Ramos (cell line): ENCODE measurements at regions not wholly inside any gene's neighbourhood (a gene's known extent, or its start where the extent isn't known, plus 50 kb on each side); places are given as distances from the start of the nearest gene placed in this dataset.

ENCODE experiments used
- in situ Hi-C: fragments of 300-500 bp; cut with MboI; formaldehyde crosslinking; loops from one replicate; pipeline ENCODE4 v1.14.3; 2022; ENCODE audit warnings: low sequenced_read_pairs; ENCODE audit not compliant: unreplicated experiment

DNA sequence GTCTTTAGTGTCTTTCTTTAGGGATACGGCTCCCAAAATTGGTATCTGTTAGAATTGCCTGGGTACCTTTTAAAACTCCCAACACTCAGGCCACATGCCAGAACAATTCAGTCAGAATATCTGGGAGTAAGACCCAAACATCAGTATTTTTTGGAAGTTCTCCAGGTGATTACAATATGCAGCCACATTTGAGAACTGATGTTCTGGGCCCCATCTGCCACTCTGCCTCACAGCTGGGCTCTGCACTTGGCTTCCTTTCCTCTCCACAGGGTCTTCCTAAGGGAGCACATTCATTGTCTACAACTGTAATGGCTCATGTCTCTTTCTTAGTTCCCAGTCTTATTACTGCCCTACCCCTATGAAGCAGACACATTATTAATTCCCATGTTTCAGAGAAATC is 394.5 kb downstream of the MFSD1 start:
- in situ Hi-C loops, result no loop called here

DNA sequence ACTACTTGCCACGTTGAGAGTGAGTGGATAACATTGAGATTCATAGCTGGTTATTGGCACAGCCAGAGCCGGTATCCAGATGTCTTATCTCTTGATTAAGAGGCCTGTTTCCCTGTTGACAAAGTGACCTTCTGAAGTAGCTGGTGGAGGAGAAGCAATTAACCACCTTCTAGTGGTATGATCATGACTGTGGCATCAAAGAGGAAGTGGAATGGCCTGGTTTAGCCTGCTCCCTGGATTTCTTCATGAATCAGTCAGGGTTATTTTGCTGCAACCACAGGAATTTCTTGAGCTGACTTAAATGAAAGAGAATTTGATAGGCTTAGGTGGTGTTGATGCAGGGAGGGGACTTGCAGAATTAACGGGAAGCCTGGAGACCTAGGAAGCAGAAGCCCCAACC is 398.3 kb downstream of the MFSD1 start:
- in situ Hi-C loops, result no loop called here

DNA sequence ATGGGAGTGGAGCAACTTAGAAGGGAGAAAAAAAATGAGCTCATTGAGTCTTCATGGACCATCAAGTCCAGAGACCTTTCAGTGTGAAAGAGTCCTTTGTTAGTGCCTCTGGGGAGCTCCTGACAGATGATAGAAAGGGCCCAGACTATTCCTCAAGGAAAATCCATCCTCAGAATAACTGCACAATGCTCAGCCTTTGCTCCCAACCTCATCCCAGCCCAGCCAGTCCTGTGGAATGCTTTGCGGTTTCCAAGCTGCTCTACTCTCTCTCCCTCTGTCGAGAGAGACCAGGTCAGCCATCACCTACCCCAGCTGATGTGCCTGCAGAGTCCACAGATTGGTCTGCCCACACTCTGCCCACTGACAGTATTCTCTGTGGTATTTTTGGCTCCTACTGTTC is 406.2 kb downstream of the MFSD1 start:
- in situ Hi-C loops, result no loop called here

DNA sequence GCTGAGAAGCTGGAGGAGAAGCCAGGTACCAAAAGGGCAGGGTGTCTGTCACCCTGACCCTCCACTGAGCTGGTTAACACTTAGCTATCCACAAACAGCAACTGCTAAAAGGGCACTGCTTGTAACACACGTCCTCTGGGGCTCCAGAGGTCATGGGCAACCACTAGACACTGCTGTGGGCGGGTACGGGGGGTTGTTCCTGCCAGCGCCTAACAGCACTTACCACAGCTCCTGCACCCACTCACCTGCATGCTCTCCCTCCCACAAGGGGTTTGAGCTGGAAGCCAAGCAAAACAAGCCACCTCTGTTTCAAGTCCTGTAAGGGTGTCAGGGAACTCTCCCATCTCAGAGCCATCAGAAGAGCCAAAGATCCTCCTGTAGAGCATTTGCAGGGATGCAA is 407.6 kb downstream of the MFSD1 start:
- in situ Hi-C loops, result no loop called here

DNA sequence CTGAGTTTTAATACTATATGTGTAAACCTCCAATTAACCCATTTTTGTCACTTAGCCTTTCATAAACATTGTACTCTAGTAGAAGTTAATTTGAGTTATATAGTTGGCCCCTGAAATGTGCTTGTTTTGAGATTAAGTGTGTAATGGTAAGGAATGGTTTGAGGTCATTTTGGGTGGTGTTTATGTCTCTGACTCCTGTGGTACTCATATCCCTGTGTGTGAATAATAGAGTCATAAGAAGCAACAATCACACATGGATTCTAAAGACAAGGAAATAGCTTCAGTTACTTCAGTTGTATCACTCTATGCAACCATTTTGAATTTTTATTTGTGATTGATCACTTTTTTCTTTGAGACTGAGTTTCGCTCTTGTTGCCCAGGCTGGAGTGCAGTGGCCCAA is 408.5 kb downstream of the MFSD1 start:
- in situ Hi-C loops, result no loop called here

DNA sequence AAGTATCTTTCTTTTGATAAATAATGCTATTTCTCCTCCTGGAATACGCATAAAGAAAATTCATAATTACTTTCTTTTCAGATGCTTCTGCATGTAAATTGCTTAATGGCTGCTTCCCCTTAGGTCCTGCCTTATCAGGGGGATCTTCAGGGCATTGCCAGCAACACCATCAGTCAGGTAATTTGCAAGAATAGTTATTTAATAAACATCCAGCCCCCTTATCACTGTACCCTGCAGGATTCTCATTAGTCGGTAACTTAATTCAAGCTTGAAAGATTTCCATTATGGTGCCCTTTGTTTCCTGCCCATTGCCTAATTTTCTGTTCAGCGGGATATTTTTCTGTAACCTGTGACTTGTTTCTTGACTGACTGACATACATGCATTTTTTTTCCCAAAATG is 414.5 kb downstream of the MFSD1 start:
- in situ Hi-C loops, result no loop called here

DNA sequence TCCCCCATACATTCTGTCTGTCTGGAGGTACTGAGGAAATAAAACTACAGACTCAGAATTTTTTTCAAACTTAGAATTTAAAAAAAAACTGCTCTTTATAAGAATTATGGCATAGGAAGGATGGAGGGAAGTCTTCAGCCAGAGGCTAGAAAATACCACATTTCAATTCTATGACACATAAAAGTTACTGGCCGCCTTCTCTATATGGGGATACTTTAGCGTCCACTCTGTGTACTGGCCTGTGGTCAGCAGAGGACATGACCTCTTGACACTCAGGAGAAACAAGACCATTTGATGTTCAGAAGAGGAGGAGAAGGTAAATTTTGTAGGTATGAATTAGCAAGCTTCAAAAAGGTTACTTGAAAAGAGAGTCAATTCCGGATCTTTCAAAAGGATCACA is 417.4 kb downstream of the MFSD1 start:
- in situ Hi-C loops, result no loop called here

DNA sequence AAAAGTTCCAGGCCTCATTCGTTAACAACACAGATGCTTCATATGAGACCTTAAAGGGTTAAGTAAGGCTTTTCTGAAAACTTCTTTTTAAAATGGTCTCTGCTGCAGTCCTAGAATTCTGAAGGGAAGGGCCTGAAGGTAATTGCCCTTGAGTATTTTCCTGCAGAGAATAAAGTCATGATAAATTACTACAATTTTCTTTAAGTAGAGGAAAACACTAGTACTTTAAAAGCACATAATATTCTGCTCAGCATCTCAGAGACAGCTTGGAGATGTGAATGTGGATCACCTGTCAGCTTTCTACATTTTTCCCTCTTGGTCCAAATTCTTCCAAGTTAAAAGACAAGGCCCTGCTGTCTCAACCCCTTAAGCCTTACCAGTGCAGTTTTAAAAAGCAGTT is 419.5 kb downstream of the MFSD1 start:
- in situ Hi-C loops, result no loop called here

DNA sequence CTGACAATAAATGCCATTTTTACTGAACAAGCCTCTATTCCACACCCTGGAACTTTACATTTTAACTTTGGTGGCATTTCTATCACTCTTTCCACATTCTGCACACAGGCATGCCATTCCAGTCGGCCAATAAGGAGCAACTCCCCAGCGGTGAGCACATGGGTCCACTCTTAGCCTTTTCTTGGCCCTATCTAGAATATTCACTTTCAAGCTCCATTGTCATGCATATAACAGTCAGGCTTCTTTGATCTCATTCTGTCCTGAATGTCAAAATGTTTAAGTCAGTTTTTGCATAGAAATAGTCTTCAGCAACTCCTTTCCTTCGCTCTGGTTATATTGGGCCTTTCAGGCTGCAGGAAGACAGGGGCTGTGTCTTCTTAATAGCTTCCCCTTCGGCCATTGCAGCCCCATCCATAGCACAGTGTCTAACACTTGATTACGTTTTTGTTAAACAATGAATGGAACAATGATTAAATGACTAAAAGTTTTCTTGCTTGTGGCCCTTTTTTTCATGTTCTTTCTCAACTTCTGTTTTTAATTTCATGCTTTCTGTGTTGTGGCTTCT is 427.3 kb downstream of the MFSD1 start:
- in situ Hi-C loops, result no loop called here

DNA sequence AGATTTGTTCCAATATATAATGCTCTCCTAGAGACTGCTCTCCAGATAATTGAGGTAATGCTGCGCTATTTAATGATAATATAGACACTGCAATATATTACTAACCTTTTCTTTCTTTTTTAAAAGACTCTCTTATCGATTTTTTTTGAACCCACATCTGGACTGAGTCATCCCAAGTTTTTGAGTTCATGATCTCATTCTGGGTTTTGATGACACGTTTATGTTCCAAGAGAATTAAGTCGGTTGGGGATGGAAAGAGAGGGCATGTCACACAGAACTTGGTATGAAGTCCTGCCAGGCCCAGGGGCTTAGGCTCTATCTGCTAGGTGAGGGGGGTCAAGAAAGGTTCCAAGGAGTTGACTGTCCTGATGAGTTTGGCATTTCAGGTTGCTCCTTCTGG is 431.1 kb downstream of the MFSD1 start:
- in situ Hi-C loops, result no loop called here

DNA sequence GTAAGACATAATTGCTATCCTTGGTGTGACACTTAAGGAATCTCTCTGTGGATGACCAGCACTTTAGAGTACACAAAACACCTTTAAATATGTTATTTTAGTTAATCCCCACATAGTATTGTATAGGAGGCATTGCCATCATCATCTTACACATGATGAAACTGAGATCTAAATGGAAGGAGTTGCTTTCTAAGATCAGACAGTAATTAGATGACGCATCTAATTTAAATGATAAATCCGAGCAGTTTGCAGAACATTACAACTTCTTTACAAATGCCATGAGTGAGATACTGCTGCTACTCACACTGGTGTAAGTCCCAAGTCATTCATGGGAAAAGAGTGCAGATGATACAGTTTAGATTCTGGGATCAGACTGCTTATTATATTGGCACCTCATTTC is 431.9 kb downstream of the MFSD1 start:
- in situ Hi-C loops, result no loop called here

DNA sequence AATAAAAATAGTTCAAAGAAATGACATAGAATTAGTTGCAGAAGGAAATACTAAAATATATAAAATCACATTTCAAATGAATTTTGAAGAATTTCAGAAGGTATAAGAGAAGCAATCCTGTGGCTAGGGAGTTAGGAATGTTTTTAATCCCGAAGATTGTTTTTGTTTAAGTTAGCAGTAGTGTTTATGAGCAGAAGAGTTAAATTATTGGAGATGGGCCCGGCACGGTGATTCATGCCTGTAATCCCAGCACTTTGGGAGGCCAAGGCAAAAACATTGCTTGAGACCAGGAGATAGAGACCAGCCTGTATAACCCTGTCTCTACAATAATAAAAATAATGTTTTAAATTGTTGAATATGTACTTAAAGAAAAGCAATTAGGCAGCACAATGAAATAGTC is 432.5 kb downstream of the MFSD1 start:
- in situ Hi-C loops, result no loop called here

DNA sequence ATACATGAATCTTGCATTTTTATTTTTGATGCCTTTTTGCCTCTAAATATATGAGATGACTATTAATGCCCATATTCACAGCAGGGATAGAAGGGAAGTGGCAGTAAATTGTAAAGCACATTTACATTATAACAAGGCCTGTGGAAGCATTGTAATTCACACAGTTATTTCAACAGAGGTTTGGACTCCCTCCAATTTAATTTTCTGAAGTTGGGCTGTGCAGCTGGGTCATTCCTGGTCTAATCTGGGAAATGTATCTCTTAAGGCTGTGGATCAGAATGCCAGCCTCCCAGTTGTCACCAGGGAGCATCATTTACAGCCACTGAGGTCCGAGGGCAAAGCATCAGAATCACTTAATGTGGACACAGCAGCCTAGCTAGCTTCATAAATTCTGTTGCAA is 434.5 kb downstream of the MFSD1 start:
- in situ Hi-C loops, result no loop called here

DNA sequence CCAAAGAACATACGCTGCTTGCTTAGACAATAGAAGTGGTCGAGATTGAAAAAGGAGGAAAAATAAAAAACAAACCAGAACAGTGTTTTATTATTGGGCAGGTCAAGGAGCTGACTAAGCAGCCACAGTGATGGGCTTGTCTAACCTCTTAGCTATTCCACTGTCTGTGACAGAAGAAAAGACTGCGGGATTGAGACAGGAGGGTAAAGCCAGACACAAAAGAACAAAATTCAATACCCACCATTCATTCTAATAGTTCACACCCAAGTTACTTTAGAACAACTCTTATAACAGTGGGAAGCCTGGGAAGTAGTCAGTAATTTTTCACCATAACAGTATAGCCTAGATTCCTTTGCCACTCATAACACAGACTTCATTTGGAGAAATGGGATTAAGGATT is 435.4 kb downstream of the MFSD1 start:
- in situ Hi-C loops, result no loop called here

DNA sequence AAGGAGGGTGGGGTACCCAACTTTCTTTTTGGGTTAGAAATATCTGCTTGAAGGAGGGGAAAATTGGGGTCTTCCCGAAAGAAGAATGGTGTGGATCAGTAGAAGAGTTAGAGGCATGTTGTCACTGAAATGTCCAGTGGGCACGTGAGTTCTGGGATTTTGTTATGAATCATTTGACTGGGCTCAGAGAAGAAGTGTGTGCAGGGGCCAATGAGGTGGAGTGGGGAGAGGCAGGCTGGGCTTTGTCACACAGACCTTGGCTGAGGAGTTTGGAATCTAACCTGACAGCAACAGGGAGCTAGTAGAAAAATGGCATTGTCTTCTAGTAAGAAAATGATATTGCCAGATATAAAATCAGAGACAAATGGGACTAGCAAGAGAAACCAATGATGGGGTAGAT is 436.8 kb downstream of the MFSD1 start:
- in situ Hi-C loops, result no loop called here

DNA sequence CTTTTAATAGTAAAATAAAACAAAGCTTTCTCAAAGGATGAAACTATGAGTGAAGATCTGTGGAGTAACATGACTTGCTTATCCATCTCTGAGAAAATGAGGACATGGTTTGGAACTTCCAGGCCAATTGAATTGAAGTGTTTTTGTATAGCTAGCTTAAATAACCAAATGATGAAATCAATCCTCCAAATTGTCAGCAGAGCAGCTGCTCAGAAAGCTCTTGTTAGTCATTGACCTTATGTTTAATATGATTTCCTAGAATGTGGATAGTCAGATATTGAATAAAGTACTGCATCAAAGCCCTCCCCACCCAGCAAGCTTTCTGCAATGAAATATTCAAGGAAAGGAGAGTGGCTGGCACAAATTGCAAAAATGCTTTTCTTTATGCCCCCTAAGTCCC is 437.2 kb downstream of the MFSD1 start:
- in situ Hi-C loops, result no loop called here

DNA sequence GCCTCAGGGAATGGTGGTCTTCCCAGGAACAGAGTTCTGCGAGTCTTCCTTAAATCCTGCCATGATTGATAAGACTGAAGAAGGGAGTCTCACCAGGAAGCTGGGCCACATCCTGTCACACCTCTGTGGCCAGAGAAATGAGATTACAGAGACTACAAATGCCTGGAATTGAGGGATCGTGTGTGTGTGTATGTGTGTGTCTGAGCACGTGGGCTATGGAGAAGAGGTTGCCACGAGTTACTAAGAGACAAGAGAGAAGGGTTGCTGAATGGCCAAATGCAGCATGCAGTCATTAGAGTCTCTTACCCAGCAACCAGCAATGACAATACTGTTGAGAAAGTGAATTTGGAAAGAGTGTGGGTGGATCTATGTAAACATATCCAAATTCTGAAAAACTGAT is 443.1 kb downstream of the MFSD1 start:
- in situ Hi-C loops, result no loop called here

DNA sequence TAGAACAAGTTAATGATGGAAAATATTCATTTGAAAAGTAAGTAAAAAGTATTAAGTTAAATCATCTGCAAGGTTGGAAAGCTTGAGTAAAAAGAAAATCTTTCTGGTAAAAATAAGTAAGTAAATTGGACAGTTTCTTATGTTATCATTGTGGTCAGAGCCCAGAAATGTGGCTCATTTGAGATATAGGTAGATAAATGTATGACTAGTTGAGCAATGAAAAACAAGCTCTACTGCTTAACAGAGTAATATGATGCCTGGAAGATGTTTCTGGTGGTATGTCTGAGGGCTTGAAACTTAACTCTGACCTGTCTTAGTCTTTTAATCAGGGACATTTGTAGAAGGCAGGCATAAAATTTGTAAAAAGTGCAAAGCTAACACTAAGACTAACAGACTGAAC is 444.0 kb downstream of the MFSD1 start:
- in situ Hi-C loops, result no loop called here

DNA sequence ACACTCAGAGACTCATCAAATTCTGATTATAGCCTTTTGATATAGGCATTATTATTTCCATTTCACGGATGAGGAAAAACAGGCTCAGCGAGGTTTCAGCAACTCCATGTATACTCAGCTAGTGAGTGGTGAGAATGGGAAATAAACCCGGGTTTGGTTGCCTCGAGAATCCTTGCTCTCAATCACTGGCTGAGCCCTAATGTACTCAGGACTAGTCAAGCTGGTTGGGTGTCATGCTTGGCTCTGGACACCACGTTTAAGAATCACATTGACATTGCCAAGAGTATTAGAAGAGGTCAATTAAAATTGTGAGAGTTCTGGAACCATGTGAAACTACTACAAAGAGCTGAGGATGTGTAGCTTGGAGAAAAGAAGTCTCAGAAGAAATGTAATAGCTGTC is 444.5 kb downstream of the MFSD1 start:
- in situ Hi-C loops, result no loop called here

DNA sequence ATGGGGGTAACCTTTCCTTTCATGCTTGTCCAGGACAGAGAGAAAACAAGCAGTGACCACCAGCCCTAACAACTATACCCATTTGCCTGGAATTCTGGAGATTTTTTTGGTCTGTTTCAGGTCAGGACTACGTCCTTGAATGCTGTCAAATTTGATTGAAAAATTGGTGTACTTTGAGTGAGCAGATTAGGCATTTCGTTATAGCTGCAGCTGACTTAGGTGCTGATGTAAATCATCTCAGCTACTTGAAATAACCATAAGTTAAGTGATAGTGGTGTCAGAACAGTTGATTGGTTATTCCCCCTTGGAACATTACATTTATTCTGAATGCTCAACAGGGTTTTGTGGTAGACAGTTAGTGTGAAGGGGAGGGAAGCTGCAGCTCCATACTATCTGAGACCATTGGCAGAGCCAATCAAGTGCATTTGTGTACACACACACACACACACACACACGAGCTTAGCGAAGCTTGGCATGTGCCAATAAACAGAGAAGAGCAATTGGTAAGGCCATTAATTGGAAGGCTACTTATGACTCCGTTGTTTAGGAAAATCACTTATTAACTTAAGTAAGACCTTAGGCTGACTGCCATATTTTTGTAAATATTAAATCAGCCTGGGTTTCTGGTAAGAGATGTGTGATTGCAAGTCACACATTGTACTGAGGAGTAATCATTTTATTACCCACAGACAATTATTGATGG is 447.8 kb downstream of the MFSD1 start:
- in situ Hi-C loops, result no loop called here

DNA sequence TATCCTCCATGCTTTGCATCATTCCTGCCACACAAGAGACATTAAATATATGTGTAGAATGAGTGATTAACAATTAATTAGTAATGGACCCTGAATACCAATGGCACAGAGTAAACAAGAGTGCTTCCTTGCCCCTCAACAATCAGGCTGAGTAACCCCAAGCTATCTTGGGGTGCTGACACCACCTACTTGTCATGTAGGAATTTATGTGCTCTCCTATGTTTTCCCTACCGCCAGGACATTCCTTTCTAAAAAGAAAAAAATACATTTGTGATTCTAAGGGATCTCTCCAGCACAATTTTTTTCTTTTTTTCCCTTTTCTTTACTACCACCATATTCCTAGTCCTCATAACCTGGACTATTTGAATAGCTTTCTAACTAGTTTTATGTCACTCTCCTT is 449.1 kb downstream of the MFSD1 start:
- in situ Hi-C loops, result no loop called here

DNA sequence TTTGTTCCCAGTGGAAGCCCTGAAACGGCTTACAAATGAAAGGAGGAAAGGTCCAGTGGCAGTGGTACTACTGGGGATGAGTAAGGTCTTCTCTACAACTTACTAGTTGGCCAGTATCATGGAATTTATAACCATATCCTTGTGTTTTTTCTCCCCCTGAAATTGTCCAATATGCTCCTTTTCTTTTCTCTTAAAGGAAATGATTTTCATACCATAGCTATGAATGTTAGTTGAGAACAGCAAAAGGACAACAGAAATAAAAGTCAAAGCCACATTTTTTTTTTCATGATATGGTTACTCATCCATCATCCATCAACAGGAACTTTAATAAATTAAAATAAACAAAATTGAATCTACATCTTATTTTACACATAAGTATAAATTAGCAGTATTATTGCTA is 450.4 kb downstream of the MFSD1 start:
- in situ Hi-C loops, result no loop called here
